SK-N-SH (cell line): ENCODE measurements at regions not wholly inside any gene's neighbourhood (a gene's known extent, or its start where the extent isn't known, plus 50 kb on each side); places are given as distances from the start of the nearest gene placed in this dataset.
"Not testable (repeated sequence)": the region's sequence is repeated elsewhere in the genome, so short reads cannot be mapped to it uniquely, and the experiment has no call there.

Experiments used
- CTCF ChIA-PET: fragments of 300-600, 350-600 bp; formaldehyde crosslinking; extraction: SDS; loops from one replicate; lab custom pipeline; 2021; lab: Yijun Ruan, JAX
- POLR2A ChIA-PET: fragments of 350-600 bp; sonication (Branson Sonifier 250); formaldehyde crosslinking; extraction: SDS; loops from one replicate; lab custom pipeline; 2020; ENCODE audit warnings: antibody characterized with exemption, inconsistent platforms; lab: Yijun Ruan, JAX
- DNase-seq: peaks from one replicate; pipeline ENCODE4 v3.0.0; 2012
- H2AFZ ChIP-seq: fragments of 200-600 bp; sonication (generic); 2 replicates; pipeline ENCODE4 v1.8.1; 2016; ENCODE audit warnings: antibody characterized with exemption, mild to moderate bottlenecking, low read depth
- H3F3A ChIP-seq: fragments of 200-600 bp; sonication (generic); replicated peaks from 2 replicates; pipeline ENCODE3; 2016; ENCODE audit warnings: antibody characterized with exemption, mild to moderate bottlenecking; ENCODE audit not compliant: insufficient read depth
- H3K27ac ChIP-seq, 2 experiments: fragments of 200-500 bp in 1 of 2; fragments of 200-600 bp in 1 of 2; sonication (Bioruptor generic) in 1 of 2; sonication (generic), shearing (Covaris generic) in 1 of 2; 2 replicates each; pipeline versions ENCODE4 v1.5.1 to v1.6.1; 2014 to 2016; ENCODE audit warnings: low read depth in 2 of 2, inconsistent platforms in 1 of 2, low read length in 1 of 2, mild to moderate bottlenecking in 1 of 2, mixed read lengths in 1 of 2
- H3K27me3 ChIP-seq: fragments of 200-600 bp; sonication (generic), shearing (Covaris generic); 2 replicates; pipeline ENCODE4 v1.6.1; 2016; ENCODE audit warnings: mixed run types; ENCODE audit not compliant: insufficient read depth
- H3K36me3 ChIP-seq, 2 experiments: fragments of 200-500 bp in 1 of 2; fragments of 200-600 bp in 1 of 2; sonication (Bioruptor generic) in 1 of 2; sonication (generic) in 1 of 2; replicated peaks in 1 of 2; 2 replicates each; pipeline versions ENCODE3 to v1.5.1; 2014 to 2016; ENCODE audit warnings: low read length in 1 of 2, mild to moderate bottlenecking in 1 of 2; ENCODE audit not compliant: insufficient read depth in 2 of 2, control insufficient read depth in 1 of 2
- H3K4me1 ChIP-seq, 2 experiments: fragments of 200-500 bp in 1 of 2; fragments of 200-600 bp in 1 of 2; sonication (Bioruptor generic) in 1 of 2; sonication (generic), shearing (Covaris generic) in 1 of 2; 2 replicates each; pipeline versions ENCODE4 v1.5.1 to v1.6.1; 2014 to 2016; ENCODE audit warnings: low read depth in 1 of 2, low read length in 1 of 2, mixed run types in 1 of 2; ENCODE audit not compliant: insufficient read depth in 2 of 2, control insufficient read depth in 1 of 2
- H3K4me2 ChIP-seq: fragments of 200-600 bp; sonication (generic), shearing (Covaris generic); 2 replicates; pipeline ENCODE4 v1.6.1; 2017; ENCODE audit warnings: mixed run types
- H3K4me3 ChIP-seq, 2 experiments: fragments of 200-500 bp in 1 of 2; fragments of 200-600 bp in 1 of 2; sonication (Bioruptor generic) in 1 of 2; sonication (generic), shearing (Covaris generic) in 1 of 2; 2 replicates each; pipeline versions ENCODE4 v1.5.1 to v1.8.1; 2014 to 2016; ENCODE audit warnings: low read depth in 2 of 2, inconsistent platforms in 1 of 2, low read length in 1 of 2, mild to moderate bottlenecking in 1 of 2, mixed read lengths in 1 of 2, moderate library complexity in 1 of 2
- H3K79me2 ChIP-seq: fragments of 200-600 bp; sonication (generic); 2 replicates; pipeline ENCODE4 v1.8.1; 2017; ENCODE audit warnings: mild to moderate bottlenecking; ENCODE audit not compliant: insufficient read depth
- H3K9ac ChIP-seq: fragments of 200-600 bp; sonication (generic); 2 replicates; pipeline ENCODE4 v1.6.1; 2017; ENCODE audit warnings: mixed run types
- H3K9me2 ChIP-seq: fragments of 200-600 bp; sonication (generic); 2 replicates; pipeline ENCODE4 v1.6.1; 2017; ENCODE audit warnings: mixed run types
- H3K9me3 ChIP-seq: fragments of 200-600 bp; sonication (generic); 2 replicates; pipeline ENCODE4 v1.6.1; 2017; ENCODE audit warnings: mixed run types, mild to moderate bottlenecking, moderate library complexity
- H4K20me1 ChIP-seq: fragments of 200-600 bp; sonication (generic); 2 replicates; pipeline ENCODE4 v1.6.1; 2017; ENCODE audit warnings: mild to moderate bottlenecking, mixed run types; ENCODE audit not compliant: insufficient read depth
- CTCF ChIP-seq: fragments of 200-600 bp; sonication (generic); IDR thresholded peaks from 2 replicates; pipeline ENCODE4 v1.6.1; 2017; ENCODE audit warnings: antibody characterized with exemption, mild to moderate bottlenecking, moderate library complexity
- EP300 ChIP-seq, 2 experiments: IDR thresholded peaks; 2 replicates each; pipeline versions ENCODE4 v1.4.0 to v1.6.1; 2012; ENCODE audit warnings: borderline replicate concordance in 1 of 2, low read depth in 1 of 2, low read length in 1 of 2
- FOXJ3 ChIP-seq: sonication (generic); formaldehyde crosslinking; IDR thresholded peaks from 2 replicates; pipeline ENCODE4 v1.5.1; 2020; ENCODE audit warnings: mild to moderate bottlenecking, missing genetic modification reagents
- FOXM1 ChIP-seq: IDR thresholded peaks from 2 replicates; pipeline ENCODE4 v1.4.0; 2012; ENCODE audit warnings: low read depth, mild to moderate bottlenecking
- IRF3 ChIP-seq: fragments of 150-350 bp; IDR thresholded peaks from 2 replicates; pipeline ENCODE4 v1.6.1; 2016; ENCODE audit warnings: mild to moderate bottlenecking, low read depth, low read length
- JUND ChIP-seq: IDR thresholded peaks from 2 replicates; pipeline ENCODE4 v1.4.0; 2012
- MEF2A ChIP-seq: IDR thresholded peaks from 2 replicates; pipeline ENCODE4 v1.4.0; 2012; ENCODE audit warnings: low read depth, borderline replicate concordance
- NFIC ChIP-seq: IDR thresholded peaks from 2 replicates; pipeline ENCODE4 v1.4.0; 2012; ENCODE audit warnings: borderline replicate concordance
- RAD21 ChIP-seq: IDR thresholded peaks from 2 replicates; pipeline ENCODE4 v1.6.1; 2012; ENCODE audit warnings: mild to moderate bottlenecking, low read length
- SIN3A ChIP-seq: IDR thresholded peaks from 2 replicates; pipeline ENCODE4 v1.6.1; 2012; ENCODE audit warnings: low read depth, mild to moderate bottlenecking, low read length, moderate library complexity, borderline replicate concordance
- TCF12 ChIP-seq: IDR thresholded peaks from 2 replicates; pipeline ENCODE4 v1.4.0; 2012
- TEAD4 ChIP-seq: IDR thresholded peaks from 2 replicates; pipeline ENCODE4 v1.4.0; 2012; ENCODE audit warnings: mild to moderate bottlenecking, borderline replicate concordance; ENCODE audit not compliant: insufficient read depth
- USF2 ChIP-seq: fragments of 150-350 bp; IDR thresholded peaks from 2 replicates; pipeline ENCODE4 v1.6.1; 2017; ENCODE audit warnings: antibody characterized with exemption, low read length, low read depth, borderline replicate concordance
- ZBTB33 ChIP-seq: IDR thresholded peaks from 2 replicates; pipeline ENCODE4 v1.4.0; 2012; ENCODE audit warnings: low read depth, borderline replicate concordance
- WGBS: methylation state at CpG from one replicate; pipeline ENCODE4 v1.1.6; 2017; ENCODE audit warnings: low lambda C conversion rate; 5-methylcytosine and 5-hydroxymethylcytosine counted together
- TF ChIP-seq, protein P1 (sequence below): IDR thresholded peaks from 2 replicates; pipeline ENCODE4 v1.4.0; 2012; ENCODE audit warnings: low read depth, borderline replicate concordance

- no peaks in the 10 kb centered on the region for H3K4me1 ChIP-seq
Measured at GRCh38 chr4:153873741-153874140, 84.9 kb upstream of the SFRP2 start.

DNA sequence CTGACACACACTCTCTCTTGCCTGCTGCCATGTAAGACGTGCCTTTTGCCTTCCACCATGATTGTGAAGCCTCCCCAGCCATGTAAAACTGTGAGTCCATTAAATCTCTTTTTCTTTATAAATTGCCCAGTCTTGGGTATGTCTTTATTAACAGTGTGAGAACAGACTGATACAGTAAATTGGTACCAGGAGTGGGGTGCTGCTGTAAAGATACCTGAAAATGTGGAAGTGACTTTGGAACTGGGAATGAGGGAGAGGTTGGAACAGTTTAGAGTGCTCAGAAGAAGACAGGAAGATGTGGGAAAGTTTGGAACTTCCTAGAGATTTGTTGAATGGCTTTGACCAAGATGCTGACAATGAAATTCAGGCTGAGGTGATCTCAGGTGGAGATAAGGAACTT is 77.9 kb upstream of the SFRP2 start:
- H2AFZ ChIP-seq, POLR2A ChIA-PET, H3K9ac ChIP-seq, H3K4me3 ChIP-seq, CTCF ChIA-PET, H4K20me1 ChIP-seq, H3K9me3 ChIP-seq, H3K27me3 ChIP-seq, H3K4me1 ChIP-seq, H3K27ac ChIP-seq, H3K4me2 ChIP-seq, H3K9me2 ChIP-seq, DNase-seq, H3K36me3 ChIP-seq, H3K79me2 ChIP-seq, H3F3A ChIP-seq: not testable (repeated sequence)
- WGBS: 0% methylated on average over 1 of the region's 1 CpG

More at GRCh38 chr4:153873741-153874140, 84.9 kb upstream of the SFRP2 start:
- no peaks in the 10 kb centered on the region for H3K27me3 ChIP-seq
- no peaks in the 10 kb centered on the region for H3K79me2 ChIP-seq
- POLR2A ChIA-PET: no interaction called here
- H3K36me3 ChIP-seq: no peaks in the 10 kb centered on the region
- no peak overlapping the region for H3K27ac ChIP-seq
- H2AFZ ChIP-seq: no peak overlapping the region
- TF ChIP-seq EP300 (IDR thresholded peaks at IDR 0.05; ENCODE audit: borderline replicate concordance in 1 of 2, low read depth in 1 of 2, low read length in 1 of 2): no peak
- no peak for TF ChIP-seq CTCF
- no peak for TF ChIP-seq TEAD4
- no peak for TF ChIP-seq RAD21
- TF ChIP-seq MEF2A: no peak
- no peak for TF ChIP-seq JUND
- no peak overlapping the region for H3K9ac ChIP-seq
- H3K4me3 ChIP-seq: no peak overlapping the region
- WGBS: 0% methylated on average over 1 of the region's 1 CpG
- no peak for DNase-seq
- no peaks in the 10 kb centered on the region for H3K9me3 ChIP-seq
- H3K4me2 ChIP-seq: no peak overlapping the region
- CTCF ChIA-PET: no interaction called here
- no peaks in the 10 kb centered on the region for H3F3A ChIP-seq
- H4K20me1 ChIP-seq: no peaks in the 10 kb centered on the region
- no peaks in the 10 kb centered on the region for H3K9me2 ChIP-seq

DNA sequence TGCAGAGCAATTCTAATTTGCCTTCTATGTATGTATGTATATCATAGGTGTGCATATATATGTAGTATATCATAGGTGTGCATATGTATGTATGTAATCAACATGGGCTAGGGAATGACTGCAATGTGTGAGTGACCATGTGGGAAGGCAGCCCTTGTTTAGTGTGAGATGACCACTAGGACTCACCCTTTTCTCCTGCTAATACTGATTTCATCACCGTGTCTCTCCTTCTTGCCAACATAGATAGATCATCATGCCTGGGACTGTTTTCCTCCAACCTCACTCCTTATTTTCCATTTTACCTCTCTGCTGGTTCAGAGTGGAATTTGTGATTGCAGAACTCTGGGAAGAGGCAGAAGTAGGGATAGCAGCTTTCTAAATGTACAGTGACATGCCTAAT is 63.6 kb upstream of the SFRP2 start:
- CTCF ChIA-PET: no interaction called here
- 6% methylated on average over 1 of the region's 1 CpG for WGBS
- TF ChIP-seq FOXJ3 (CRISPR knock-in tag) (no peak), NFIC (no peak), USF2 (no peak), FOXM1 (no peak), SIN3A (no peak), TCF12 (no peak), ZBTB33 (no peak), EP300 (IDR thresholded peaks at IDR 0.05; ENCODE audit: borderline replicate concordance in 1 of 2, low read depth in 1 of 2, low read length in 1 of 2) (no peak), IRF3 (no peak)
- TF ChIP-seq, protein P1, sequence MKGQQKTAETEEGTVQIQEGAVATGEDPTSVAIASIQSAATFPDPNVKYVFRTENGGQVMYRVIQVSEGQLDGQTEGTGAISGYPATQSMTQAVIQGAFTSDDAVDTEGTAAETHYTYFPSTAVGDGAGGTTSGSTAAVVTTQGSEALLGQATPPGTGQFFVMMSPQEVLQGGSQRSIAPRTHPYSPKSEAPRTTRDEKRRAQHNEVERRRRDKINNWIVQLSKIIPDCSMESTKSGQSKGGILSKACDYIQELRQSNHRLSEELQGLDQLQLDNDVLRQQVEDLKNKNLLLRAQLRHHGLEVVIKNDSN: no peak

More for the DNA sequence above, 63.6 kb upstream of the SFRP2 start:
- no peaks in the 10 kb centered on the region for H3F3A ChIP-seq
- POLR2A ChIA-PET: no interaction called here
- no peaks in the 10 kb centered on the region for H3K79me2 ChIP-seq
- H3K9me2 ChIP-seq: no peaks in the 10 kb centered on the region
- H3K4me2 ChIP-seq: no peak overlapping the region
- no peak overlapping the region for H3K9ac ChIP-seq
- H3K27me3 ChIP-seq: no peaks in the 10 kb centered on the region
- no peaks in the 10 kb centered on the region for H3K36me3 ChIP-seq
- H4K20me1 ChIP-seq: no peaks in the 10 kb centered on the region
- H2AFZ ChIP-seq: no peak overlapping the region
- H3K4me1 ChIP-seq: peaks cover 0 to 7% of the 10 kb centered on the region in 2 experiments; a peak in 1 of 4 replicates
- no peak for DNase-seq
- H3K9me3 ChIP-seq: no peaks in the 10 kb centered on the region
- no peak overlapping the region for H3K4me3 ChIP-seq
- H3K27ac ChIP-seq: no peak overlapping the region
